ENCODE measurements at regions not wholly inside any gene's neighbourhood (a gene's known extent, or its start where the extent isn't known, plus 50 kb on each side); places are given as distances from the start of the nearest gene placed in this dataset.

DNA sequence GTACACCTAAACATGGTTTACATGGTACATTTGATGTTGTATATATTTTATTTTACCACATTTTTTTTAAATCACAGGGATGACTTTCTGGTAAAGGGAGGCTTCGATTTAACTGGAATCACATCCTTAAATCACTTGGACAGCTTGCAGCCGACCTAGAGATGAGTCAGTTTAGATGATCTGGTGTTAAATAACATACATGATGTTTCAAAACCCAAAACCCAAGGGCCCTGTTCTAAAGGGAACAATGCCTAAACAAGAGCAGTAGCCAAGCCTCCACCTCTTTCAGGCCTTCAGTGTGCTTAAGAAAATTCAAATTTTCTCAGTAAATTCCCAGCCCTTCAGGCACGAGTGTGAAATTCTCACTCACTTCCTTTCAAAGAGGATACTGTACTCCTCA lies 108.8 kb downstream of the WT1 start:
- no peak for DNase-seq (ENCODE audit: low read depth)
- TF ChIP-seq, protein P1, sequence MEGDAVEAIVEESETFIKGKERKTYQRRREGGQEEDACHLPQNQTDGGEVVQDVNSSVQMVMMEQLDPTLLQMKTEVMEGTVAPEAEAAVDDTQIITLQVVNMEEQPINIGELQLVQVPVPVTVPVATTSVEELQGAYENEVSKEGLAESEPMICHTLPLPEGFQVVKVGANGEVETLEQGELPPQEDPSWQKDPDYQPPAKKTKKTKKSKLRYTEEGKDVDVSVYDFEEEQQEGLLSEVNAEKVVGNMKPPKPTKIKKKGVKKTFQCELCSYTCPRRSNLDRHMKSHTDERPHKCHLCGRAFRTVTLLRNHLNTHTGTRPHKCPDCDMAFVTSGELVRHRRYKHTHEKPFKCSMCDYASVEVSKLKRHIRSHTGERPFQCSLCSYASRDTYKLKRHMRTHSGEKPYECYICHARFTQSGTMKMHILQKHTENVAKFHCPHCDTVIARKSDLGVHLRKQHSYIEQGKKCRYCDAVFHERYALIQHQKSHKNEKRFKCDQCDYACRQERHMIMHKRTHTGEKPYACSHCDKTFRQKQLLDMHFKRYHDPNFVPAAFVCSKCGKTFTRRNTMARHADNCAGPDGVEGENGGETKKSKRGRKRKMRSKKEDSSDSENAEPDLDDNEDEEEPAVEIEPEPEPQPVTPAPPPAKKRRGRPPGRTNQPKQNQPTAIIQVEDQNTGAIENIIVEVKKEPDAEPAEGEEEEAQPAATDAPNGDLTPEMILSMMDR (IDR thresholded peaks at IDR 0.05; ENCODE audit: insufficient read depth, low read depth, low read length, missing control alignments) = no peak

DNA sequence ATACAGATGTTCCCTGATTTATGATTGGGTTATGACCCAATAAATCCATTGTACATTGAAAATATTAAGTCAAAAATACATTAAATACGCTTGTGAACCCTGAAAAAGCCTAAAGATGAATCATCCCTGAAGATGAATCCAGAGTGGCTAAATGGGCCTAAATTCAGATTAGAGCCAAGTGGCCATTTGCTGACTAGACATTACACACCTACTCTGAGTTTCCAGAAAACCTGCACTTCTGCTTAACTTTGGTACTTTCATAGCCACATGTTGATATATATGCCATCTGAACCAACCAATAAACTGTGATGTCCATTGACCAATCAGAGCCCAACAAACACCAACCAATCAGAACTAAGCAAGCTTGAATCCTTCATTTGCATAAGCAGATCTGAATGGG lies 106.9 kb downstream of the WT1 start:
- H3K4me3 ChIP-seq (ENCODE audit: low read length) = no peak overlapping the region
- TF ChIP-seq, protein P1 (IDR thresholded peaks at IDR 0.05; ENCODE audit: insufficient read depth, low read depth, low read length, missing control alignments) = no peak
- DNase-seq (ENCODE audit: low read depth) = no peak

More for the DNA sequence above, 108.8 kb downstream of the WT1 start:
- H3K4me3 ChIP-seq (ENCODE audit: low read length) = no peak overlapping the region

DNA sequence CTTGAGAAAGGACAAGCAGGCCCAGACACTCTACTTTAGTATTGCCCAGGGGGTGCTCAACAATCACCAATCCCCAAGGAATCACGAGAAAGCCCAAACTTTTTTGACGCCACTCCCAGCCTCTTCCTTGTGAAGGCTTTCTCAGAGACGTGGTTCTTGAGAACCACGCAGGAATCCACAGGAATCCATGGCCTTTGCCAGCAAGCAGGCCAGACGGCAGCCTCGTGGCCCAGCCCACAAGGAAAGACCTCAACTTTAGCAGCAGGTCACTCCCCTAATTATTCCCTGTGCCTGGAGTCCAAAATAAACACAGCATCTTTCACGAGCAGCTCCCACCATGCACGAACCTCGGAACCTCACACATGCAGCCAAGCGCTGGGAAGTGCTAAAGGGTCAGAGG lies 104.2 kb downstream of the WT1 start:
- TF ChIP-seq, protein P1 (IDR thresholded peaks at IDR 0.05; ENCODE audit: insufficient read depth, low read depth, low read length, missing control alignments) = no peak
- DNase-seq (ENCODE audit: low read depth) = no peak
- H3K4me3 ChIP-seq (ENCODE audit: low read length) = no peak overlapping the region

DNA sequence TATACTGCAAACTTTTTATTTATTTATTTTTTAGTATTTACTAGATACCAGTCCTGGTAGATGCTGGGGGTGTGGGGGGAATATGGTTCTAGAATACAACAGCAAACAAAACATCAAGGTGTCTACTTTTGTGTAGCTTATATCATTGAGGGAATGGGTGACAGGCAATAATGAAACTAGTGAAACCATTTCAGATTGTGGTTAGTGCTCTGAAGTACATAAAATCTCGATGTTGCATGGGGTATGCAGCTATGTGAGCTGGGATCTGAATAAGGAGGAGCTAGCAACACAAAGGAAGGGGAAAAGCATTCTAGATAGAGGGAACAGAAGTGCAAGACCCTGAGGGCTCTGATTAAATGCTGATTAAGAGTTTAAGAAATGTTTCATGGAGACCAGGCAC lies 103.5 kb downstream of the WT1 start:
- no peak for DNase-seq (ENCODE audit: low read depth)
- TF ChIP-seq, protein P1 (IDR thresholded peaks at IDR 0.05; ENCODE audit: insufficient read depth, low read depth, low read length, missing control alignments) = no peak
- no peak overlapping the region for H3K4me3 ChIP-seq (ENCODE audit: low read length)

DNA sequence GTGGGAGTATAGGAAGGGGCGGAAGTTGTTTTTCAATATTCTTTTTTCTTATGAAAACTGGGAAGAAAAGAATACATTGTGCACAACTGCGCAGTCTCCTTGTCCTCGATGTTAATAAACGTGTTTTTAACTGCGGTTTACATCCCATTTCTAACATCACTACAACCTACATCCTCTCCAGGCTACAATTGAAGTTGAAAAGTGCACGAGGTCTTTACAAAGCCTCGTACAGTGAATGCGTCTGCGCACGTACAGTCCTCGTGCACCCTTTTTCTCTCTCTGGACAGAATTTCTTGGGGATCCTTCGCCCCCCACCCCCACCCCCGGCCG lies 102.4 kb downstream of the WT1 start:
- DNase-seq (ENCODE audit: low read depth) = no peak
- TF ChIP-seq, protein P1 (IDR thresholded peaks at IDR 0.05; ENCODE audit: insufficient read depth, low read depth, low read length, missing control alignments) = no peak
- peak overlapping the region; percentile 38 for H3K4me3 ChIP-seq (ENCODE audit: low read length)

DNA sequence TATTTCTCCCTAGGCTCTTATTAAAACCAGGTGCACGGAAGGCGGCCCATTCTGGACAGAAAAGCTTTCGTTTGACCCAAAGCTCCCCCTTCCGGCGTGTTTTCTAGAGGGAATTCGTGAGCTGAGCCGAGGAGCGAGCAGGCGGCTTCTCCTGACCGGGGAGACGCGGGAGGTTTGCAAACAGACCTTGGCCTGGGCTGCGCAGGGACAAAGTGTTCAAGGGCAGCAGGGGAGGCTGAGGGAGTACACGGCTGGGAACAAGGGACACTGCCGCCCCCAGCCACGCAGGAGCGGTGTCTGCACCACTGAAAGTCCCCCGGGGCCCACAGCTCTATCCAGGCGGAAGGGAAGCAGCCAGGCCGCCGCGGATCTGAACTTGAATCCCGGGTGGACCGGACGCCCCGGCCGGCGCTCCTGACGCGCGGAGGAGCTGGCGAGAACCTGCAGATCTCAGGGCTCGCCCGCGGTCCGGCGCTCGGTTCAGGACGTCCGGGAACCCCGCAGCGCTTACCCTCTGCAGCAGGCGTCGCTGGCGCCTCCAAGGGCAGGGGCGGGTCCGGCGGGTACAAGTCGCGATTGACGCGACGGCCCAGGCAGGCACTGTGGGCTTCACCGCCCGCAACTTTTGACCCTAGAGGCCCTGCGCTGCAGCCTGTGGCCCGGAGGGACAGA lies 101.9 kb downstream of the WT1 start:
- TF ChIP-seq, protein P1 (IDR thresholded peaks at IDR 0.05; ENCODE audit: insufficient read depth, low read depth, low read length, missing control alignments) = peak; percentile 33
- DNase-seq (ENCODE audit: low read depth) = peak; percentile 52
- H3K4me3 ChIP-seq (ENCODE audit: low read length) = peak overlapping the region; percentile 38

DNA sequence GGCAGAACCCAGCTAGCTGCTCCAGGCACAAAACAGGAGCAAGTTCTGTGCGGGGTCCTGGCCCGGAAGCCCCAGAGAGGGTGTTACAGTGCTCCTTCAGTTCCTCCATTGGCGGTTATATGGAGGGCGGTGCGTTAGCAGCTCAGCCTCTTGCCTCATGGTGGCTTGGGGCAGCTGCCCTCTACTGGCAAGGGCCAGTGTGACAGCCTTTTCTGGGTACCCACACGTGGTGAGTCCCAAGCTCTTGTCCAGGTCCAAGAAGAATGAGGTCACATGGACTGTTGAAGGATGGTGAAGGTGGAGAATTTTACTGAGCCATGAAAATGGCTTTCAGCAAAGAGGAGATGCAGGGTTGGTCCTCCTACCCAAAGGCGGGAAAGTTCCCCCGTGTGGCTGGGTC lies 100.5 kb downstream of the WT1 start:
- TF ChIP-seq, protein P1 (IDR thresholded peaks at IDR 0.05; ENCODE audit: insufficient read depth, low read depth, low read length, missing control alignments) = no peak
- no peak overlapping the region for H3K4me3 ChIP-seq (ENCODE audit: low read length)
- peak; percentile 24 for DNase-seq (ENCODE audit: low read depth)

Data from epithelial cell of esophagus (primary cell).